ENCODE measurements at regions not wholly inside any gene's neighbourhood (a gene's known extent, or its start where the extent isn't known, plus 50 kb on each side); places are given as distances from the start of the nearest gene placed in this dataset.

- Mint-ChIP-seq H3K9me3 (ENCODE audit: low read depth) (no peaks in the 10 kb centered on the region), H3K27ac (no peak overlapping the region), H3K36me3 (no peaks in the 10 kb centered on the region), H3K27me3 (peaks cover 2% of the 10 kb centered on the region), H3K4me3 (no peak overlapping the region), H3K4me1 (ENCODE audit: low read depth) (no peaks in the 10 kb centered on the region)
Measured at GRCh38 chr13:79003989-79004898, 345.3 kb upstream of the OBI1 start.

GRCh38 chr13:78999494-78999893 lies 340.5 kb upstream of the OBI1 start:
- Mint-ChIP-seq H3K9me3 (ENCODE audit: low read depth) (no peaks in the 10 kb centered on the region), H3K4me3 (no peak overlapping the region), H3K27me3 (peaks cover 5% of the 10 kb centered on the region), H3K36me3 (no peaks in the 10 kb centered on the region), H3K27ac (no peak overlapping the region), H3K4me1 (ENCODE audit: low read depth) (no peaks in the 10 kb centered on the region)

DNA sequence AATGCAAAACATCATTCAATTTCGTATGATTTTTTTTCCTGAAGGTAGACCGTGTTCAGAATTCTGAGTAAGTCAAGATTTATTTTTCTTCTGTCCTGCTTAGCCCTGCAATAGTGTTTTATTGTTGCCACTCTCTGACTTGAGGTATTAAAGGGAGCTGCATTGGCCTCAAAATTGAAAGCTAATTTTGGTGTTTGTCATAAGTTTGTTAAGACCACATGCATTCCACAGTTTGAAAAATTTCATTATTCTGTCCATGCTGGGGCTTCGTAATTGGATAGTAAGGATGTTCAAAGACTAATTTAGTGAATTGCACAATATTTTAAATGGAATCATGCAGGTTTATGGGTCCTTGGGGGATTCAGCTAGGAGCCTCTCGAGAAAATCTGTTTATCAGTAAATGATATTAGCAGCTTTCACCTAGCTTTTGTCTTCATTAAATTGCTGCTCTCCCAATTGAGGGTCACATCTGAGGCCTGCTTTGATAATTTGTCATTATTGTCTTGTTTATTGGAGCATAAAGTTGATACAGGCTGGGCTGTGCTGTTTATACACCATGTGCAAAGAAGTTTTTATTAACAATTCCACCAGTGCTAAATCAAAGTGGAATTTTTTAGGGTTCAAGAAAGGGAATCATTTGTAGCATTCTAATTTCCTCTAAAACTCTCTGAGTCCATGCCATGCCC lies 339.8 kb upstream of the OBI1 start:
- H3K27ac Mint-ChIP-seq, result no peak overlapping the region
- H3K4me1 Mint-ChIP-seq (ENCODE audit: low read depth), result no peaks in the 10 kb centered on the region
- H3K4me3 Mint-ChIP-seq, result no peak overlapping the region

DNA sequence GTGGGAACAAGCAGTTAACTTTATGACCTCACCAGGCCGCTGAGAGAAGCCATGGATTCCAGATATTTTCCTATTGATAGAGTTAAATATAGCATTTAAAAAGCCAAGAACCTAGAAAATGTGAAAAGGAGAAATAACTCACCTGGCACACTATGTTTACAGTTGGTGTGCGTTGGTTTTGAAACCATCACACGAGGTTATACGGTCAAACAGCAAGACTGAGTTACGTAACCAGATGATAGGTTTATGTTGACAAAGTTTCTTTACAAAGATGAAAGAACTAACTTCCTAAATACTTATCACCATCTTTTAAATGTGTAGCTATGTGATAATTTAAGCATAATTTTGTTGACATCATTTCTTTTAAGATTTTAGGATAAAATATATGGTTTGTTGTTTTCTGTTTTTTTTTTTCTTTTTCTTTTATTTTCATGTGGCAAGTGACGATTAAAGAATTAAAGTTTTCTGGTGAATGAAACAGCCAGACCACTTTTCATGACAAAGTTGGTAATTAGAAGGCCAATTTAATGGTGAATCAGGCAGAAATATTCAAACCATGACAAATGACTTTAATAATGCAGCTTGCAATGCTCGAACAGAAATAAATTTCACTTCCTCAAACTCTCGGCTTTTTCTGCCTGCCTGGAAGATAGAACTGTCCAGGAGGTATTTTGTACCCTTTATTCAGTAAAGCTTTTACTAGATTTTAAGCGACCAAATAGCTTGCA lies 339.1 kb upstream of the OBI1 start:
- no peak overlapping the region for H3K27ac Mint-ChIP-seq
- H3K4me1 Mint-ChIP-seq (ENCODE audit: low read depth), result no peaks in the 10 kb centered on the region
- H3K36me3 Mint-ChIP-seq, result no peaks in the 10 kb centered on the region
- H3K9me3 Mint-ChIP-seq (ENCODE audit: low read depth), result no peaks in the 10 kb centered on the region
- H3K27me3 Mint-ChIP-seq, result peaks cover 5% of the 10 kb centered on the region
- no peak overlapping the region for H3K4me3 Mint-ChIP-seq

More for the DNA sequence above, 339.8 kb upstream of the OBI1 start:
- H3K9me3 Mint-ChIP-seq (ENCODE audit: low read depth), result no peaks in the 10 kb centered on the region
- H3K36me3 Mint-ChIP-seq, result no peaks in the 10 kb centered on the region
- H3K27me3 Mint-ChIP-seq, result peaks cover 5% of the 10 kb centered on the region

DNA sequence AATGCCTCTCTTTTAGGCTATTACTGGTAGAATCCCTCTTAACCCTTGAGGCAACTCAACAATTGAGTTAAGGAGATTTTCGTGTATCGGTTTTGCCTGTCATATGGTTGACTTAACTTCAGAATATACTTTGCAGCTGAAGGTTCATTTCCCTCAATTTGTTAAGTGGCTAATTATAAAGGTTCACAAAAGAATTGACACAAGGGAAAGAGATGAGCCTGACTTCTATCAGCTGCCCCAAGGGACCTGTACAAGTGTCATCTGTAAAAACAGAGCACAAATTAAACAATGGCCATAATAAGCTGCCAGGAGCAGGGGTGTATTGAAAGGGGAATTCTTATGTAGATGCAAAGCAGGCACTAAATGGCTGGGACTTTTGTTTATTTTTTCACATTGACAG lies 334.8 kb upstream of the OBI1 start:
- no peak overlapping the region for H3K4me3 Mint-ChIP-seq
- no peak overlapping the region for H3K27ac Mint-ChIP-seq
- peaks cover 4% of the 10 kb centered on the region for H3K27me3 Mint-ChIP-seq
- no peaks in the 10 kb centered on the region for H3K9me3 Mint-ChIP-seq (ENCODE audit: low read depth)
- H3K4me1 Mint-ChIP-seq (ENCODE audit: low read depth), result no peaks in the 10 kb centered on the region
- H3K36me3 Mint-ChIP-seq, result no peaks in the 10 kb centered on the region

DNA sequence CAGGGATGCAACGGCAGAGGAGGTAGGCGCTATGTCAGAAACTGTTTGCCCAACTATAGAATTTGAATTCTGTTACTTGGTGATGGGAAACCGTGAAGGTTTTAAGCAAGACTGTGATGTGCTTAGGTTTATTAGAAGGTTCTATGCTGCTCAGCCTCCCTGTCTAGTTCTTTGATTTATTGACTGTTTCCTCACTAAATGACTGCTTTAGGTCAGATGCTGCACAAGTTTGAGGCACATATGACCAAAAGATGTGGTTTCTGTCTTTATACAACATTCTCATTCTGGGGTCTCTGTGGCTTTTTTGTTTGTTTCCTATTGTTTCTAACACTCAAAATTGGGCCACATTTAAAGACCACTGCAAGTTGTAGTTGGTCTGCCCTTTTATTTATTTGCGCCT lies 323.0 kb upstream of the OBI1 start:
- H3K27me3 Mint-ChIP-seq, result peaks cover 13% of the 10 kb centered on the region
- no peaks in the 10 kb centered on the region for H3K36me3 Mint-ChIP-seq
- H3K4me3 Mint-ChIP-seq, result no peak overlapping the region
- H3K4me1 Mint-ChIP-seq (ENCODE audit: low read depth), result no peaks in the 10 kb centered on the region
- no peak overlapping the region for H3K27ac Mint-ChIP-seq
- H3K9me3 Mint-ChIP-seq (ENCODE audit: low read depth), result no peaks in the 10 kb centered on the region

GRCh38 chr13:78979349-78979748 lies 320.4 kb upstream of the OBI1 start:
- Mint-ChIP-seq H3K4me1 (ENCODE audit: low read depth) (no peaks in the 10 kb centered on the region), H3K27me3 (peaks cover 17% of the 10 kb centered on the region), H3K36me3 (no peaks in the 10 kb centered on the region), H3K27ac (no peak overlapping the region), H3K4me3 (no peak overlapping the region), H3K9me3 (ENCODE audit: low read depth) (no peaks in the 10 kb centered on the region)

DNA sequence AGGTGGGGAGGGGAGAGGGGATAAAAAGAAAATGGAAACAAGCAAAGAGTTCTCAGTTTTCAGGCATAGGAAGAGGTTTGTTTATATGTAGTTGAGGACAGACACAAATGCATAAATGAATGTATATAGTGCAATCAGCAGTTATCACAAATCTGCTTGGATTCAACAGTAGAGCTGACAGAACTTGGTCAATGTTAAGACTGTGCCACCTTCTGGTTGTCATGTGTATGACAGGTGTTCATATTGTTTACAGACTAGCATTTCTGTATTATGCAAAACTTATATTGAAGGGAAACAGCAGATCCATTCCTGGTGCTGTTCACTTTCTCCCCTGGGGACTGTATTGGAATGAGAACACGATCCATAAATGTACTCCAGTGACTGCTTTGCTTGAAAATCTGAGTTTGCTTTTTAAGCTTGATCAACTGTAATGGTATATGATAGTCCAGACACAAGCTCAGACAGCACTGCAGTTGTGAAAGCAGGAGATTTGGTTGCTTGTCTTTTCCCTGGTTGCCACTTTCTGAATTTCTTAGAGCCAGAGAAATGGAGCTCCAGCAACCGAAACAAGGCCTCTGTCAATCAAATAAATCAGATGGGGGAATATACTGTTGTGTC lies 319.5 kb upstream of the OBI1 start:
- Mint-ChIP-seq H3K27me3 (peaks cover 17% of the 10 kb centered on the region), H3K4me3 (no peak overlapping the region), H3K27ac (no peak overlapping the region)

GRCh38 chr13:78977311-78977710 lies 318.4 kb upstream of the OBI1 start:
- H3K9me3 Mint-ChIP-seq (ENCODE audit: low read depth), result no peaks in the 10 kb centered on the region
- H3K27ac Mint-ChIP-seq, result no peak overlapping the region
- H3K27me3 Mint-ChIP-seq, result peaks cover 17% of the 10 kb centered on the region
- H3K4me3 Mint-ChIP-seq, result no peak overlapping the region
- no peaks in the 10 kb centered on the region for H3K36me3 Mint-ChIP-seq
- no peaks in the 10 kb centered on the region for H3K4me1 Mint-ChIP-seq (ENCODE audit: low read depth)

More for the DNA sequence above, 319.5 kb upstream of the OBI1 start:
- Mint-ChIP-seq H3K9me3 (ENCODE audit: low read depth) (no peaks in the 10 kb centered on the region), H3K36me3 (no peaks in the 10 kb centered on the region), H3K4me1 (ENCODE audit: low read depth) (no peaks in the 10 kb centered on the region)

DNA sequence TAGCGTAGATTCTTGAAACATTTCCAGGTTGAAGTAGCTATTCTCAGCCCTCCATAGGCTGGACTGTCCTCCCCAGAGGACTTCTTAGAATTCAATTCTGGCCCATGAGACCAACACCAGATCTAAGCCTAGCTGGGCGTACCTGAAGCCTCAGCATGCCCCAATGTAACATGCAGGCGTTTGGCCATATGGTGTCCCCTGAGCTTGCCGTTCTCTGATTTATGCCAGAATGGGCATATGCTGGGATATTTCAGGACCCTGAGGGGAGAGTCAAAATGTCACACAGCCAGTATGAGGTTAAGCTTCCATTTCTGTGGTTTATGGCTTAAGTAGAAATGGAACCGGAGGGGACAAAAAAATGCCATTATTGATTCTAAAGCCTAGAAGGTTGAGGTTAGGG lies 317.7 kb upstream of the OBI1 start:
- Mint-ChIP-seq H3K27ac (no peak overlapping the region), H3K9me3 (ENCODE audit: low read depth) (no peaks in the 10 kb centered on the region), H3K36me3 (no peaks in the 10 kb centered on the region), H3K4me1 (ENCODE audit: low read depth) (no peaks in the 10 kb centered on the region), H3K27me3 (peaks cover 17% of the 10 kb centered on the region), H3K4me3 (no peak overlapping the region)

DNA sequence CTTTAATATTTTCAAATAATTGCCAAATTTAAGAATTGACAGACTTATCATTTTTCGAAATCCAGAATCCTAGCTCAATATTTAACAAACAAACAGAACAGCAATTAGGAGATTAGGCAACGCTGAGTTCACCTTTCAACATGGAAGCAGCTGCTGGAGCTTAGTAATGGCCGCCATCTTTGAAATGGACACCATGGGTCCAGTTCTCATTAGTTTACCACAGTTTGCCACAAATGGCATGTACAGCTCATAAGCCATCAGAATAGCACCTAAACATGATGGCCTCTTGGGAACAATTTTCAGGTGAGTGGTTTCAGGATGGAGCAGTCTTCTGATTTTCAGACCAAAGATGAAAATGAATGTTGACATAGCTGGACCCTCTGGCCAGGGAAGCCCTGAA lies 313.6 kb upstream of the OBI1 start:
- H3K4me3 Mint-ChIP-seq, result no peak overlapping the region

DNA sequence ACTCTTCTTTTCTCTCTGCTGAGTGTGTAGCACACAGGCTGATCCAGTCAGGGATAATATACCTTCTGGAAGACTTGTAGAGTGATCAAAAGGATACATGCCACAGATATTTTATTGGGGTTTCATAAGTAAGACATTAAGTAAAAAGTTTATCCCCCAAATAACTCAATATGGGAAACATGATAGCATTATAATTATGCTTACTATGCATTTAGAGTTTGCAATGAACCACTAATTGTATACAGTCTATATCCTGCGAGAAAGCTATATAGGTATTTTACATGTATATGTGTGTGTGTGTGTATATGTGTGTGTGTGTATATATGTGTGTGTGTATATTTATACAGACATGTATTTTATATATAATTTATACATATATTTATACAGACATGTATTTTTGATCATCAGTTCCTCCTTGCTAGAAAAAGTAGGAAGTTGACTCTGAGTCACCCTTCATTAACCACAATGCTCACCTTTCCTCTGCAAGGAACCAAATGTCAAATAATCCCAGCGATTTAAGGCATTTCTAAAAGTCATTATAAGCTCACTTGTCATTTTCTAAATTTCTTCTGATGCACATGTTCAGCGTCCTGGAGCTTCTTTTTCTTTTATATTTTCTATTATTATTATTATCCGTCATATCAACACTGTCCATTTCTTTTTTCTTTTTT lies 312.5 kb upstream of the OBI1 start:
- Mint-ChIP-seq H3K4me3 (no peak overlapping the region), H3K4me1 (ENCODE audit: low read depth) (no peaks in the 10 kb centered on the region), H3K36me3 (no peaks in the 10 kb centered on the region), H3K27ac (no peak overlapping the region), H3K27me3 (peaks cover 12% of the 10 kb centered on the region), H3K9me3 (ENCODE audit: low read depth) (no peaks in the 10 kb centered on the region)

More for the DNA sequence above, 313.6 kb upstream of the OBI1 start:
- H3K4me1 Mint-ChIP-seq (ENCODE audit: low read depth), result no peaks in the 10 kb centered on the region
- H3K27me3 Mint-ChIP-seq, result peaks cover 15% of the 10 kb centered on the region
- H3K36me3 Mint-ChIP-seq, result no peaks in the 10 kb centered on the region
- H3K27ac Mint-ChIP-seq, result no peak overlapping the region
- no peaks in the 10 kb centered on the region for H3K9me3 Mint-ChIP-seq (ENCODE audit: low read depth)

DNA sequence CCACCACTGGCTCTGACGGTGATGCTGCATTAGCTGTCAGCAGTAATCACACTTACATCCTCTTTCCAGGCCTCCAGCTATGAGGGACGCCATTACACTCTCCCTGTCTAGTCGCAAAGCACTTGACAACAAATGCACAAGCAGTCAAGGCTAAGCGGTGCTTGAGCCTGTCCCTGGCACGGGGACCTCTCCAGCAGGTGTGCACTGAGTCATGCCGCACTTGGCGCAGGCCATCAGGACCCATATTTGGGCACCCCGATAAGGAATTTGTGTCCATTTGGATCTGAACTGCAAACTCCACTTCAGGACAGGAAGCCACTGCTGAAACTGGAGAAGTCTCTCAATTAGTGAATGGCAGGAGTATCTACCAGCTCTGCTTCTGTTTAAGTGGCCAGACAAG lies 301.9 kb upstream of the OBI1 start:
- Mint-ChIP-seq H3K36me3 (no peaks in the 10 kb centered on the region), H3K9me3 (ENCODE audit: low read depth) (no peaks in the 10 kb centered on the region), H3K27me3 (peaks cover 7% of the 10 kb centered on the region), H3K4me3 (no peak overlapping the region), H3K4me1 (ENCODE audit: low read depth) (no peaks in the 10 kb centered on the region), H3K27ac (no peak overlapping the region)

DNA sequence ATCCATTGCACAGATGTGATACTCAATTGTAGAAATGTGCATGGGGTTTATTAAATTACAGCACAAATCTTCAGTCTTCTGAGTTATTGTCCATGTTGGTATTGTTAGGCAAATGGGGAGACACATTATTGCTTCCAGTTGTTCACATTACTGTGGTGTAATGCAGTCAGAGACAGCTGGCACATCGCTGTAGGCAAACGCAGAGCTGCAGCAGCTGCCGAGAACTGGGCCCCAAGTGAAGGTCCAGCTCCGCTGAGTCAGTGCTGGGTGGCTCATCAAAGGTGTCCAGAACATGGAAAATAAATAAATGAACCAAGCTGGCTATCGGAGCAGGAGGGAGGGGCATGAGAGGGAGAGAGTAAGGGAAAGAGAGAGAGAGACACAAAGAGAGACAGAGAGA lies 299.1 kb upstream of the OBI1 start:
- no peaks in the 10 kb centered on the region for H3K36me3 Mint-ChIP-seq
- no peaks in the 10 kb centered on the region for H3K4me1 Mint-ChIP-seq (ENCODE audit: low read depth)
- no peak overlapping the region for H3K4me3 Mint-ChIP-seq
- H3K27me3 Mint-ChIP-seq, result peaks cover 11% of the 10 kb centered on the region
- H3K9me3 Mint-ChIP-seq (ENCODE audit: low read depth), result no peaks in the 10 kb centered on the region
- H3K27ac Mint-ChIP-seq, result no peak overlapping the region
